OCI-LY7 (cell line): ENCODE measurements at regions not wholly inside any gene's neighbourhood (a gene's known extent, or its start where the extent isn't known, plus 50 kb on each side); places are given as distances from the start of the nearest gene placed in this dataset.

Experiments
- BruUV-seq: library from RNA; stranded (reverse); fragments of 400-500 nt; replicated peaks from 2 replicates; lab custom pipeline; 2021; lab: Mats Ljungman, UMichigan
- CTCF ChIA-PET: fragments of 300-600 bp; sonication (Branson Sonifier 250); formaldehyde crosslinking; loops from one replicate; lab custom pipeline; 2022; ENCODE audit warnings: antibody characterized with exemption; ENCODE audit not compliant: unreplicated experiment; lab: Charles Lee
- POLR2A ChIA-PET: fragments of 300-600 bp; sonication (Branson Sonifier 250); formaldehyde crosslinking; loops from one replicate; lab custom pipeline; 2022; ENCODE audit warnings: antibody characterized with exemption; lab: Charles Lee
- DNase-seq: peaks from one replicate; pipeline ENCODE4 v3.0.0-alpha.2; 2015; ENCODE audit warnings: low spot score
- H2AFZ ChIP-seq: fragments of 200-600 bp; sonication (generic), shearing (Covaris generic); 2 replicates; pipeline ENCODE4 v1.6.1; 2014; ENCODE audit warnings: mild to moderate bottlenecking, antibody characterized with exemption, low read length, moderate library complexity
- H3K27ac ChIP-seq: fragments of 200-600 bp; sonication (generic); 2 replicates; pipeline ENCODE4 v1.5.1; 2014; ENCODE audit warnings: mixed run types, low read depth, mild to moderate bottlenecking, moderate library complexity, low read length, inconsistent platforms; ENCODE audit not compliant: poor library complexity, severe bottlenecking
- H3K36me3 ChIP-seq: fragments of 200-600 bp; sonication (generic); 2 replicates; pipeline ENCODE4 v1.6.1; 2014; ENCODE audit warnings: mild to moderate bottlenecking, antibody characterized with exemption, low read length, moderate library complexity, mixed read lengths; ENCODE audit not compliant: insufficient read depth
- H3K4me1 ChIP-seq: fragments of 200-600 bp; sonication (generic); 2 replicates; pipeline ENCODE4 v1.5.1; 2014; ENCODE audit warnings: mild to moderate bottlenecking, low read length; ENCODE audit not compliant: insufficient read depth, poor library complexity, severe bottlenecking
- H3K4me2 ChIP-seq: fragments of 200-600 bp; sonication (generic); 2 replicates; pipeline ENCODE4 v1.6.1; 2014; ENCODE audit warnings: mild to moderate bottlenecking, low read length
- H3K4me3 ChIP-seq: fragments of 200-600 bp; sonication (generic); 2 replicates; pipeline ENCODE4 v1.5.1; 2014; ENCODE audit warnings: mild to moderate bottlenecking, low read depth, low read length; ENCODE audit not compliant: poor library complexity, severe bottlenecking
- H3K79me2 ChIP-seq: fragments of 200-600 bp; sonication (generic); 2 replicates; pipeline ENCODE4 v1.6.1; 2016; ENCODE audit warnings: low read depth, mild to moderate bottlenecking, low read length, moderate library complexity, mixed read lengths; ENCODE audit not compliant: insufficient read depth
- H3K9me2 ChIP-seq: fragments of 200-600 bp; sonication (generic); 2 replicates; pipeline ENCODE4 v1.6.1; 2016; ENCODE audit warnings: mild to moderate bottlenecking, low read length, mixed read lengths; ENCODE audit not compliant: insufficient read depth
- H3K9me3 ChIP-seq: fragments of 200-600 bp; sonication (generic); 2 replicates; pipeline ENCODE4 v1.6.1; 2014; ENCODE audit warnings: mild to moderate bottlenecking, mixed run types, low read length, mixed read lengths
- H4K20me1 ChIP-seq: fragments of 200-600 bp; sonication (generic); 2 replicates; pipeline ENCODE4 v1.6.1; 2014; ENCODE audit warnings: mild to moderate bottlenecking, antibody characterized with exemption, low read length, moderate library complexity, mixed read lengths; ENCODE audit not compliant: insufficient read depth
- EZH2phosphoT487 ChIP-seq: fragments of 200-600 bp; sonication (generic); IDR thresholded peaks from 2 replicates; pipeline ENCODE4 v1.6.1; 2018; ENCODE audit warnings: low read depth, borderline replicate concordance, mild to moderate bottlenecking, mixed run types, antibody characterized with exemption, low read length, moderate library complexity, mixed read lengths
- intact Hi-C: fragments of 100-400 bp; cut with micrococcal nuclease; formaldehyde crosslinking; loops from one replicate; pipeline ENCODE4 v1.10.0; 2022; ENCODE audit not compliant: unreplicated experiment
- TF ChIP-seq, protein P1 (sequence below): fragments of 200-600 bp; sonication (generic); conservative IDR thresholded peaks from 2 replicates; pipeline ENCODE4 v1.5.1; 2014; ENCODE audit warnings: mild to moderate bottlenecking, antibody characterized with exemption, low read length, moderate library complexity, mixed read lengths

DNA sequence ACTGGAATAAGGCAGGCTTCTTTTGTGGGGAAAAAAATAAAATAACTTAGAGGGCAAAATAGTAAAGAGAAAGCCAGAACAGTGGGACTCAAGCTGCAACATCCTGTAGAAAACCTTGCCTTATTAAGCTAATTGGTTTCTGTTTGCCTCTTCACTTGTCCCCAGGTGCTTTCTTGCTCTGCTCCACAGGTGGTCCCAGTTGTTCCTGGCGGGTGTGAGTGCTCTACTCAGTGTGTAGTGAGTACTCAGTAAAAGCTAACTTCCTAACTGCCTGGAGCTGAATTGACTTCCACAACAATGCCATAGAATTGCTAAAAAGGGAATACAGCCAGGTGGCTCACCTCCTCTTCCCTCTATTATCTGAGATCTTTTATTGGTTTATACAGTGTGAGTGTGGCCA is 930.2 kb downstream of the C4orf33 start:
- no TSS peak for BruUV-seq
- Histone ChIP-seq H3K4me2 (peak overlapping the region; percentile 51), H2AFZ (peak overlapping the region; percentile 62), H3K79me2 (no peaks in the 10 kb centered on the region), H3K27ac (peak overlapping the region; percentile 41), H3K4me3 (no peak overlapping the region), H4K20me1 (no peaks in the 10 kb centered on the region), H3K36me3 (no peaks in the 10 kb centered on the region), H3K9me2 (no peaks in the 10 kb centered on the region), H3K4me1 (peaks cover 41% of the 10 kb centered on the region), H3K9me3 (no peaks in the 10 kb centered on the region; the same call in 1 of the 2 replicates)
- POLR2A ChIA-PET, result no interaction called here
- intact Hi-C loops, result no loop called here
- CTCF ChIA-PET, result no interaction called here
- no peak for TF ChIP-seq EZH2phosphoT487
- TF ChIP-seq, protein P1, sequence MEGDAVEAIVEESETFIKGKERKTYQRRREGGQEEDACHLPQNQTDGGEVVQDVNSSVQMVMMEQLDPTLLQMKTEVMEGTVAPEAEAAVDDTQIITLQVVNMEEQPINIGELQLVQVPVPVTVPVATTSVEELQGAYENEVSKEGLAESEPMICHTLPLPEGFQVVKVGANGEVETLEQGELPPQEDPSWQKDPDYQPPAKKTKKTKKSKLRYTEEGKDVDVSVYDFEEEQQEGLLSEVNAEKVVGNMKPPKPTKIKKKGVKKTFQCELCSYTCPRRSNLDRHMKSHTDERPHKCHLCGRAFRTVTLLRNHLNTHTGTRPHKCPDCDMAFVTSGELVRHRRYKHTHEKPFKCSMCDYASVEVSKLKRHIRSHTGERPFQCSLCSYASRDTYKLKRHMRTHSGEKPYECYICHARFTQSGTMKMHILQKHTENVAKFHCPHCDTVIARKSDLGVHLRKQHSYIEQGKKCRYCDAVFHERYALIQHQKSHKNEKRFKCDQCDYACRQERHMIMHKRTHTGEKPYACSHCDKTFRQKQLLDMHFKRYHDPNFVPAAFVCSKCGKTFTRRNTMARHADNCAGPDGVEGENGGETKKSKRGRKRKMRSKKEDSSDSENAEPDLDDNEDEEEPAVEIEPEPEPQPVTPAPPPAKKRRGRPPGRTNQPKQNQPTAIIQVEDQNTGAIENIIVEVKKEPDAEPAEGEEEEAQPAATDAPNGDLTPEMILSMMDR, result no peak
- DNase-seq, result peak; percentile 57

DNA sequence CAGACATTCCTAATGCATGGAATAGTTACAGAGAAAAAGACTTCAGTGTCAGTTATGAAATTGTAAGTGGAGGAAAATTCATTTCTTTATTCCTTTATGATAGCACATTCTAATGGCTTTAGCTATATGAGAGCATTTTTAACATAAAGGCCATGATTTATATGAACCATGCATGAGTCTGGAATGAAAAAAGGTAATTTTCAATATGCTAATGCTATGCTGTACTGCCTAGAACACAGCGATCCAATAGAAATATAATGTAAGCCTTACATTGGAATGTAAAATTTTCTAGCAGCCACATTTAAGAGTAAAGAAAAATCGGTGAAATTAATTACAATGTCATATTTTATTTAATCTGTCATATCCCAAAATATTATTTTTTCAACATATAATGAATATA is 932.0 kb downstream of the C4orf33 start:
- no TSS peak for BruUV-seq
- ChIA-PET POLR2A (no interaction called here), CTCF (no interaction called here)
- Histone ChIP-seq H3K4me2 (no peak overlapping the region), H3K9me2 (no peaks in the 10 kb centered on the region), H3K4me3 (no peak overlapping the region), H4K20me1 (no peaks in the 10 kb centered on the region), H3K36me3 (no peaks in the 10 kb centered on the region), H2AFZ (peak overlapping the region; percentile 19; the same call in 1 of the 2 replicates), H3K4me1 (peaks cover 41% of the 10 kb centered on the region), H3K9me3 (no peaks in the 10 kb centered on the region; the same call in 1 of the 2 replicates), H3K79me2 (no peaks in the 10 kb centered on the region), H3K27ac (peak overlapping the region; percentile 45)
- intact Hi-C loops, result no loop called here
- no peak for DNase-seq
- TF ChIP-seq, protein P1, result no peak
- no peak for TF ChIP-seq EZH2phosphoT487

GRCh38 chr4:130028552-130028951 is 932.6 kb downstream of the C4orf33 start:
- H4K20me1 ChIP-seq, result no peaks in the 10 kb centered on the region
- H3K36me3 ChIP-seq, result no peaks in the 10 kb centered on the region
- no TSS peak for BruUV-seq
- H2AFZ ChIP-seq, result peak overlapping the region; percentile 88
- peak overlapping the region; percentile 45 for H3K27ac ChIP-seq
- ChIA-PET CTCF (interaction anchor here (1.5 kb wide), 1 partner anchor 12 kb away, joined by 3 read pairs; no protein-coding TSS in a partner anchor), POLR2A (no interaction called here)
- no peaks in the 10 kb centered on the region; the same call in 1 of the 2 replicates for H3K9me3 ChIP-seq
- peak overlapping the region; percentile 48 for H3K4me2 ChIP-seq
- no peaks in the 10 kb centered on the region for H3K79me2 ChIP-seq
- intact Hi-C loops, result no loop called here
- DNase-seq, result peak; percentile 81
- TF ChIP-seq EZH2phosphoT487, result no peak
- TF ChIP-seq, protein P1, result 0 out of 2 replicates have a peak, but pooled peaks have one; percentile 34
- peaks cover 41% of the 10 kb centered on the region for H3K4me1 ChIP-seq
- H3K4me3 ChIP-seq, result peak overlapping the region; percentile 24
- no peaks in the 10 kb centered on the region for H3K9me2 ChIP-seq
